ENCODE measurements at regions not wholly inside any gene's neighbourhood (a gene's known extent, or its start where the extent isn't known, plus 50 kb on each side); places are given as distances from the start of the nearest gene placed in this dataset.

DNA sequence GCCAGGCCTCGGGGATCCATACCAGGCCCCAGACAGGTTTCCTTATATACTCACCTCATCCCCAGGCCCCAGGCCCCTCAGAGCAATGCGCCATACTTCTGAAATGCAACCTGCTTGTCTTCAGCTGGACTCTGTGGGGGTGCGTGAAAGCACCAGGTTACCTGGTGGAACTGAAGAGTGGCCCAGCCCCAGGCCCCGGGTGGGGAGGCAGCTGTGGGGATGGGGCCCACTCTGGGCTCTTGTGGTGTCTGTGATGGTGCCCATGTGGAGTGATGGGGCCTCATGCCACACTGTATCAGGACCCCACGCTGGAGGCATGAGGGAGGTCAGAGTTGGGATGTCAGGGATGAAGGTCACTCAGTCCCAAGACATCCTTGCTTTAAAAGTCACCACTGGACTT, 999.0 kb downstream of the BRD1 start:
- no peak overlapping the region for H3K27ac ChIP-seq
- TF ChIP-seq, protein P1, sequence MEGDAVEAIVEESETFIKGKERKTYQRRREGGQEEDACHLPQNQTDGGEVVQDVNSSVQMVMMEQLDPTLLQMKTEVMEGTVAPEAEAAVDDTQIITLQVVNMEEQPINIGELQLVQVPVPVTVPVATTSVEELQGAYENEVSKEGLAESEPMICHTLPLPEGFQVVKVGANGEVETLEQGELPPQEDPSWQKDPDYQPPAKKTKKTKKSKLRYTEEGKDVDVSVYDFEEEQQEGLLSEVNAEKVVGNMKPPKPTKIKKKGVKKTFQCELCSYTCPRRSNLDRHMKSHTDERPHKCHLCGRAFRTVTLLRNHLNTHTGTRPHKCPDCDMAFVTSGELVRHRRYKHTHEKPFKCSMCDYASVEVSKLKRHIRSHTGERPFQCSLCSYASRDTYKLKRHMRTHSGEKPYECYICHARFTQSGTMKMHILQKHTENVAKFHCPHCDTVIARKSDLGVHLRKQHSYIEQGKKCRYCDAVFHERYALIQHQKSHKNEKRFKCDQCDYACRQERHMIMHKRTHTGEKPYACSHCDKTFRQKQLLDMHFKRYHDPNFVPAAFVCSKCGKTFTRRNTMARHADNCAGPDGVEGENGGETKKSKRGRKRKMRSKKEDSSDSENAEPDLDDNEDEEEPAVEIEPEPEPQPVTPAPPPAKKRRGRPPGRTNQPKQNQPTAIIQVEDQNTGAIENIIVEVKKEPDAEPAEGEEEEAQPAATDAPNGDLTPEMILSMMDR (conservative IDR thresholded peaks at IDR 0.05): no peak

- H3K27ac ChIP-seq: no peak overlapping the region
- TF ChIP-seq, protein P1 (conservative IDR thresholded peaks at IDR 0.05): no peak
Measured at GRCh38 chr22:48827904-48828555, 999.6 kb downstream of the BRD1 start.

DNA sequence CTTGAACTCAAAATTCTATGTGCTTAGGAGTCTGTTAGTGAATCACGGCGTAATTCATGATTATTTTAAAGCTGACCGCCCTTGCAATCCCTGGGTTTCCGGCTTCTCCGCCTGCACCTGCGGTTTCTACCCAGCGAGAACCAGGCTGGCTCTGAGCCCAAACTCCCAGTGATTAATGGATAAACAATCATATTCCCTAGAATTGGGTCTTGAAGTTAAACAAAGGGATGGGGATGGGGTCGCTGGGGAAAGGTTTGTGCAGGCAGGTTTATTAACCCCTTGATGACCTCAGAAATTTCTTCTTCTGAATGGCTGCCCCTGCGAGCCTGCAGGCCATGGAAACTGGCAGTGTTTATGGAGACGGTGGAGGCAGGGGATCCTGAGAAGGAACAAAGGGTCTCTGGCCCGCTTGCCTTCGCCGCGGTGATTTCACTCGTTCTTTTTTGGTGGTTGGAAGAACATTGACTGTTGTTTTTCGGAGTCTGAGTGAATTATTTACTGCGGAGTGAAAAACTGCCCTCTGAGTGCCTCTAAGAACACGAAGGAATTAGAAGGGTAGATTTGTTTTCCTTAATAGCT, 1000.3 kb downstream of the BRD1 start:
- H3K27ac ChIP-seq: no peak overlapping the region
- TF ChIP-seq, protein P1 (conservative IDR thresholded peaks at IDR 0.05): no peak

DNA sequence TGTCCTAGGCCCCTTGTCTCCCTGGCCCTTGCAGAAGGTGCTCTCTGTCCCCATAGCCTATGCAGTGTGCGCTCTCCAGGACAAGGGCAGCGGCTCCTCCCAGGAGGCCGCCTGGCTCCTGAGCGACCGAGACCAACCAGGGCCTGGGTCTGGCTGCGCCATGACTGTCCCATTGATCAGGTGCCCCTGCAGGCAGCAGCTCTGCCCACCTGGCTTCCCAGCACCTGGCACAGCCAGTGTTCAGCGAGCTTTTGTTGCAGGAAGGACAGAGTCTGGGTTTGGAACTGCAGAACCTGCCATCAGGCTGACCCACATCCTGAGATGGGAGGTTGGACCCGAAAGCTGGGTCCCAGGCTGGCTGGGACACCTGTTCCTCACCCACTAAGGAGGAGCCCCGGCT, 1001.1 kb downstream of the BRD1 start:
- TF ChIP-seq, protein P1 (conservative IDR thresholded peaks at IDR 0.05): no peak
- H3K27ac ChIP-seq: no peak overlapping the region

DNA sequence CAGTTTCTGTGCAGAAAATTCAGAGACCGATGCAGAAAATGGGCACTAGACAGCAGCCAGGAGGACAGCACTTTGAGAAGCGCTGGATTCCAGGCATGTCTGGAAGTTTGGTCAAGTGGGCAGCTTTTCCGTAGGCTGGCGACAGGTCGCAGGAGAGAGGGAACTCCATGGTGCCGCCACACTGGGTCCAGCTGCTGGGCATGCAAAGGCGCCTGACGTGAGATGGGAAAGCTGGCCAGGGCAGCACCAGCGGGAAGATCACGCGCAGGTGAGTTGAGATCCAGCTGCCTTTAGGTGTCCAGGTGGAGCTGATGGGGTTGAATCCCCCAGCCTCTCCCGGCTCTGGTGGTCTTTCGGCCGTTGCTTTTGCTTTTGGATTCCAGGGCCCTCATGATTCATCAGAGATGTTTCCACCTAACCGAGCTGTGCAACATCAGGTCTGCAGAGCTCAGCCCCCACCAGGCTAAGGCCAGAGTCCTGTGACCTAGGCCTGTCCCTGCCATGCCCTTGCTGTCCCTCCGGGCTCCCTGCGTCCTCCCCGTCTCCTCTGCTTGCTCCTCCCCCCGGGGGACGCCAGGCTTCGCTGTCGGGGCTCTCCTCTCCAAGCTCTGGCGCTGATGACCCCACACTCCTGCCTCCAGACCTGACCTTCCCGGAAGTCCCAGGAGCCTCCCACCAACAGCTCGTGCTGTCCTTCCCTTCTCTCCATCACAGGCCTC, 1001.7 kb downstream of the BRD1 start:
- no peak overlapping the region for H3K27ac ChIP-seq
- TF ChIP-seq, protein P1 (conservative IDR thresholded peaks at IDR 0.05): no peak

- TF ChIP-seq, protein P1 (conservative IDR thresholded peaks at IDR 0.05): no peak
Measured at GRCh38 chr22:48824712-48825651, 1002.7 kb downstream of the BRD1 start.

GRCh38 chr22:48823941-48824340, 1003.7 kb downstream of the BRD1 start:
- TF ChIP-seq, protein P1 (conservative IDR thresholded peaks at IDR 0.05): no peak
- H3K27ac ChIP-seq: no peak overlapping the region

More at GRCh38 chr22:48824712-48825651, 1002.7 kb downstream of the BRD1 start:
- H3K27ac ChIP-seq: no peak overlapping the region

Data from VCaP (cell line).